Activated CD4-positive, CD25-positive, alpha-beta regulatory T cell treated with anti-CD3 and anti-CD28 coated beads, Interleukin-2, amount 50 U/mL, for 16 hours (primary cell): ENCODE measurements at regions not wholly inside any gene's neighbourhood (a gene's known extent, or its start where the extent isn't known, plus 50 kb on each side); places are given as distances from the start of the nearest gene placed in this dataset.
"Not testable (repeated sequence)": the region's sequence is repeated elsewhere in the genome, so short reads cannot be mapped to it uniquely, and the experiment has no call there.

Experiments
- DNase-seq: peaks from one replicate; pipeline ENCODE4 v3.0.0-alpha.2; 2020; ENCODE audit warnings: low read depth, low spot score

DNA sequence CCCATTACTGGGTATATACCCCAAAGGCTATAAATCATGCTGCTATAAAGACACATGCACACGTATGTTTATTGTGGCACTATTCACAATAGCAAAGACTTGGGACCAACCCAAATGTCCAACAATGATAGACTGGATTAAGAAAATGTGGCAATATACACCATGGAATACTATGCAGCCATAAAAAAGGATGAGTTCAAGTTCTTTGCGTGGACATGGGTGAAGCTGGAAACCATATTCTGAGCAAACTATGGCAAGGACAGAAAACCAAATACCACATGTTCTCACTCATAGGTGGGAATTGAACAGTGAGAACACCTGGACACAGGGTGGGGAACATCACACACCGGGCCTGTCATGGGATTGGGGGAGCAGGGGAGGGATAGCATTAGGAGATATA is 54.4 kb upstream of the MUCL1 start:
- not testable (repeated sequence) for DNase-seq

DNA sequence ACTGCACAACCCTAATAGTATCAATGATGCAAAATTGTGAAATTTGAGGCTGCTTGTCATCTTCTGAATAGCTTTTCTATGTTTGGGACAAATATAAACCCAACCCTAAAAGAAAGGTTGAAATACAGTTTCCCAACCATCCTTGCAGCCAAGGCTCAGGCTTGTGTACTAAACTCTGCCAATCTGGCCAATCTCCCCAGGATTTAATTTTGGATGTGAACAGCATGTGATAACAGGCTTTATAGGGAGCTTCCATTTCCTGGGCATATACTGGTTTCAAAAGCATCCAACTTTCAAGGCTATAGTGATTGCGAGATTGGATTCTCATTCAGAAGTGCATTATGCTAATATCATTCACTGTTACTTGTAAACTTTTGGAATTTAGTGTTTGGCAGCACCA is 55.7 kb upstream of the MUCL1 start:
- no peak for DNase-seq

DNA sequence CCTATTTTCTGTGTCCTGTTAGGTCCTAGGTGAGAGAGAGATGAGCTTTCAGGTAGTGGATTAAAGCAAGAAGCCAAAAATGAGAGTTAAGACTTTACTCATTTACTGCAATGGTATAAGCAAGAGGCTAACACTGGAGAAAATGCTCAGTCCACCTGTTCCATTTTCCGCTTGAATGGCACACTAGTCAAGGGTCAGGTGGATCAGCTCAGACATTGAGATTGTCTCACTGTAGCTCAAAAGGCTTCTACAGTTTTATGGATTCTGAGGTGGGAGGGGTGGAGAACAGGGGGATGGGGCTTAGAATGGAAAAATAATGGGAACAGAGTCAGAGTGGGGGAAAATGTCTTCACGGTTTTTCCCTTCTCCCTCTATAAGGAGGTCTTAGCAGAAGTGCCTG is 57.3 kb upstream of the MUCL1 start:
- DNase-seq: no peak

DNA sequence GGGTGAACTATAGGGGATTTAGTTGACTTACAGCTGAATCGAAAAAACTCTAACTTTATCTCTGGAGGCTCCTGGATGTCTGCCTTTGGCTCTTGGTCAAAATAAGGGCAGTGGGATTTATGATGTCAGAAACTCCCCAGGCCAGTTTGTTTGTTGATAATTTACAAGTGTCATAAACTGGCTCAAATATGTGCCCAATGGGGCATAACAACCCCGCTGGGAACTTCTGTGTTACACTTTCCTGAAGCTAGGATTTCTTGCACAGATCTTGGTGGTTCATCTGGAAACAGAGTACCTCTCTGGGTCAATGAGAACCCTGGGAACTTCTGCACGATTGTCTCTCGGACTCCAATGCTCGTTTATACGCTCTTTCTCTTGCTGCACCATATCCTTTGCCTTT is 58.7 kb upstream of the MUCL1 start:
- no peak for DNase-seq

DNA sequence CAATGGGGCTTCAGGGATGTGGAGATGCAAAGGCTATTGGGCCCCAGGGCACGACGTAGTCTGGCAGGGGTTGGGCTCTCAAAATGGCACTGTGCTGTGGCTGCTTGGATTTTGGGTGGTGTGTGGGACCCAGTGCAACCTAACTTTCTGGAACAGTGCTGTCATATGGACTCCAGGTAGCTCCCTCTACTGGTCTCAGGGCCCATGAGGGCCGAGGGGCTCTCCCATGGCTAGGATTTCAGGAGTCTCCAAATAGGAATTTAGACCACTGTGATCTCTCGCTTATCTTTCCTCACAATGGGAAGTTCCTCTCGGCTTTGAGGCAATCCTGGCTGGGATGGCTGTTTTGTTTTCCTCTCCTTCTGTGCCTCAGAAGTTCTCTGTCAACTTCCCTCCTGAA is 68.2 kb upstream of the MUCL1 start:
- no peak for DNase-seq

DNA sequence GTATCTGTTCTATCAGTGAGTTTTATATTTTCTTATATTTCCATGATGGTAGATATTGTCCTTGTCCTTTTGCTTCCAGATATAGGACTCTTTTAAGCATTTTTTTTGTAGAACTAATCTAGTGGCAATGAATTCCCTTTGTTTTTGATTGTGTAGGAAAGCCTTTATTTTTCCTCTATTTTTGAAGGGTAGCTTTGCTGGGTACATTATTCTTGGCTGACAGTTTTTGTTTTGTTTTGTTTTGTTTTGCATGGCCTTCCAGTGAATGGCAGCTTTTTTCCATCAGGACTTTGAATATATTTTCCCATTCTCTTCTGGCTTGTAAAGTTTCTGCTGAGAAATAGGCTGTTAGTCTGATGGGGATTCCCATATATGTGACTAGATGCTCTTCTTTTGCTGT is 70.2 kb upstream of the MUCL1 start:
- no peak for DNase-seq

DNA sequence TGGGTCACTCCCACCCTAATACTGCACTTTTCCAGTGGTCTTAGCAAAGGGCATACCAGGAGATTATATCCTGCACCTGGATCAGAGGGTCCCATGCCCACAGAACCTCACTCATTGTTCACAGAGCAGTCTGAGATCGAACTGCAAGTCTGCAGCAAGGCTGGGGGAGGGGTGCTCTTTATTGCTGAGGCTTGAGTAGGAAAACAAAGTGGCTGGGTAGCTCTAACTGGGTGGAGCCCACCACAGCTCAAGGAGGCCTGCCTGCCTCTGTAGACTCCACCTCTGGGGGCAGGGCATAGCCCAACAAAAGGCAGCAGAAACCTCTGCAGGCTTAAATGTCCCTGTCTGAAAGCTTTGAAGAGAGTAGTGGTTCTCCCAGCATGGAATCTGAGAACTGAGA is 77.3 kb upstream of the MUCL1 start:
- not testable (repeated sequence) for DNase-seq

DNA sequence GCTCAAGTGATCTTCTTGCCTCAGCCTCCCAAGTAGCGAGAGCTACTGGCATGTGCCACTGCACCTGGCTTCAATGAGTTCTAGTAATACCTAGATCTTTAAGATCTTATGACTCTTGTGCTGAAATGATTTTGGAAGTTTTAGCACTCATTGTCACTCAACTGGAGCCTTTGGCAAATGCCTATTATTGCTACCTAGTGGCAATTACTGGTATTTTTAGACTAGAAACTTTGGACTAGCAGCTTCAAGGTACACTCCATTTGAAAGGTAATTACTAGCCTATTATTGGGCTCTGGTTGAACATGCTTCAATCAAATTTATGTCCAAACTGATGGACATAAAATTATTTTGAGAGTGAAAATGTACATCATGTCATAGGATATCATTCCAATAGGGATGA is 80.7 kb upstream of the MUCL1 start:
- no peak for DNase-seq

DNA sequence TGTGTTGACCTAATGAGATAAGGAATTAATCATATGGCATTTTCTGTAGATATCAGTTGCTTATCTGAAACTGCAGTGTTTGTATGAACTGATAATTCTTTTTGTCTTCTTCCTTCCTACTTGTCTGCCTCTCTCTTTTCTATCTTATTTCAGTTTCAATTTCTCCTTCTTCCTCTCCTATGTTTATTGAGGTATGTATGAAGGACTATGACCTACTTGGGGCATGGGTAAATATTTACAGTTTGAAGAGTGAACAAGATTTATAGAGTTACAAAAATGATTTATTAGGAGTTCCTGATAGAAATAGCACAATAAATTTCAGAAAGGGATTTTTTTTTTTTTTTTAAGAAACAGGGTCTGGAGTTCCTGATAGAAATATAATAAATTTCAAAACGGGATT is 88.7 kb upstream of the MUCL1 start:
- no peak for DNase-seq

DNA sequence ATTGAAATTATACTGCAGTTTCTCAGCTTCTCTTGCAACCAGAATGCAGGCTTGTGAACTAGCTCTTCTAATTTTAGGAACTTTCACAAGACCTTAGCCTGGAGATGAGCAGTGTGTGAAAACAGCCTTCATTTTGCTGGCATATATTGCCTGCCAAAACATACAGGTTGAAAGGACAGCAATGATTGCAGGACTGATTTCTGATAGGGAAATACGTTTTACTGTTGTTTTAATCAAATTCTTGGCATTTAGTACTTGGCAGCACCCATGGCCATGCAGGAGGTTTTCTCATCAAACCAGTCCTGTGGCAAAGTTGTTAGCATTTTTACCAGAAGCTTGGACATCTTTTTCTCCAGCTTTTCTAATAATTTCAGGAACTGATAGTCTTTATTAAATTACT is 91.9 kb upstream of the MUCL1 start:
- no peak for DNase-seq

DNA sequence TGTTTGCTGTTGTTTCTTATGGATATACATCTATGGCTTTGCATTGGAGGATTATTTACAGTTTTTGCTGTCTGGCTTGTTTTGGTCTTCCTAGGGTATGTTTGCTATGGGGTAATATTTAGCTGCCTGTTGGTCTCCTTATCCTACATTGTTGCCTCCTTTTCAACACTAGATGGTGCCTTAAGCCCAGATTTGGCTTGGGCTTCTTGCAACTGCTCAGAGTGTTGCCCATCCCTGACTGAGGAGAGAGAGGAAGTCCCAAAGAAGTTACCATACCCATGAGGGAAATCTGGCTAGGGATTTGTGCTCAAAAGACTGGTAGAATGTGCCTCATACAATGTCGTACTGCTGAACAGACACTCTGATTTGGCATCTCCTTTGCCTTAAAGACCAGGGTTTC is 94.6 kb upstream of the MUCL1 start:
- no peak for DNase-seq

DNA sequence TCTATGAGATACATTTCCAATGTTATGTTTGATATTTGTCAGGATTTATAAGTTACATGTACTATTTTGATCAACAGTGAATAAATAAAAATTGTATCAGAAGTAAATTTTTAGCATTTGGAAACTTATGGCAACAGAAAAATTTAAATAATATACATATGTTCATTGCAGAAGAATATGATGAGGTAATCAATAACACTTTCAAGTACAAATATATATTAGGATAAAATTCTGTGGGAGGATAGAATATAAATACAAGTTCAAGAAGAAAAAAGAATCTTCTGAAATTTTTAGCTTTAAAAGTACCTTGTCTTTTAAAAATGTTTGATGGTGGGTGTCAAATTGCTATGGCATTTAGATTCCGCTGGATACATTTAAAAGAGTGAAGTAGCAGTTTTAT is 102.8 kb upstream of the MUCL1 start:
- no peak for DNase-seq

DNA sequence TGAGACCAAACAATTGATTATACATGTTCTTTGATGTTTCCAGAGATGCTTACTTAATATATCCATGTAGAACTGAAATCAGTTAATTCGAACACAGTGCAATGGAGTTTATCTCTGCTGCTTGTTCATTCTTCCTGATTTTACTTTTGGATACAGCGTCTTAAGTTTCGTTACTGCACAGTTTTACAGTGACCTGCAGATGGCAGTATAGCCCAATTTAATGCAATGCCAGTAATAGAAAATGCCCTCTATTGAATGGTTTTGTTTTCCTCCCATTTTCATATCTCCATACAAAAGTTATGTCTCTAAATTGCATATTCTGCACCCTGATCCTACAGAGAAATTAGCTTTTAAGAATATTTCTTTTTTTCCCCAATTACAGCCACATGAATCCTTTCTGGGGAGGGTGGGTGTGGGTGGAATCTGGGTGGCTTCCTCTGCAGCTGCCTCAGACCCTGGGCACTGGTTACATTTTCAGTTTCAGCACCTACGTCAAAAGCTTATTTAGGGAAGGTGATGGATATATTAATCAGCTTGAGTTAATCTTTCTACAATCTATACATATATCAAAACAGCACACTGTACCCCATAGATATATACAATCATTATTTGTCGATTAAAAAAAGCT is 101.1 kb upstream of the DCD start:
- DNase-seq: peak; percentile 16

DNA sequence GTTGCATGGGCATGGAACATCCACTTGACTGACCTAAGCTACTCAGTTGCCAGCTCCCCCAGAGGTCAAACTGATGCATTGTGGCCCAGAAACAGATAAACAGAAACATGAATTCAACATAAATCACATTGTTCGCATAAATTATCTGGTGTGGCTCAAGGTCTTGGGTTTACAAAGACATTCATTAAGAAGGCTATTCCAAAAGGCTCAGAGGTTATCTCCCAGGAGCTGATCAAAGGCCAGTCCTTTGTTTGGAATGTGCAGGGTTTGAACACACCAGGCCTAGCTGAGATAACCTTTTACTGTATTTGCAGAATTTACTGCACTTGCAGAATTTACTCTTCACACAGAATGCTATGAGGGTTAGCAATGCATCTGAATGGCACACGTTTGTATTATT is 96.4 kb upstream of the DCD start:
- no peak for DNase-seq

DNA sequence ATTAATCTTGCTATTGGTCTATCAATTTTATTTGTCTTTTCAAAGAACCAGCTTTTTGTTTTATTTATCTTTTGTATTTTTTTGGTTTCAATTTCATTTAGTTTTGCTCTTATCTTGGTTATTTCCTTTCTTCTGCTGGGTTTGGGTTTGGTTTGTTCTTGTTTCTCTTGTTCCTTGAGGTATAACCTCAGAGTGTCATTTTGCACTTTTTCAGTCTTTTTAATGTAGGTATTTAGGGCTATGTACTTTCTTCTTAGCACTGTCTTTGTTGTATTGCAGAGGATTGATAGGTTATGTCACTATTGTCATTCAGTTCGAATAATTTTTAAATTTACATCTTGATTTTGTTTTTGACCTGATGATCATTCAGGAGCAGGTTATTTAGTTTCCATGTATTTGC is 92.7 kb upstream of the DCD start:
- no peak for DNase-seq

DNA sequence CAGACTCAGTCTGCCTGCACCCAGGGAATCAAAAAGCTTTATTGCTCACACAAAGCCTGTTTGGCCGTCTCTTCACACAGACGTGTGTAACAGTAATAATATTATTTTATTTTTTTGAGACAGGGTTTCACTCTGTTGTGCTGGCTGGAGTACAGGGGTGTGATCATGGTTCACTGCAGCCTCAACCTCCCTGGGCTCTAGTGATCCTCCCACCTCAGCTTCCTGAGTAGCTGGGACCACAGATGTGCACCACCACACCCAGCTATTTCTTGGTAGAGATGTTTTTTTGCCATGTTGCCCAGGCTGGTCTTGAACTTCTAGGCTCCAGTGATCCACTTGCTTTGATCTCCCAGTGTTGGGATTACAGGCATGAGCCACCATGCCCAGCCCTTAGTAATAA is 88.4 kb upstream of the DCD start:
- DNase-seq: no peak

DNA sequence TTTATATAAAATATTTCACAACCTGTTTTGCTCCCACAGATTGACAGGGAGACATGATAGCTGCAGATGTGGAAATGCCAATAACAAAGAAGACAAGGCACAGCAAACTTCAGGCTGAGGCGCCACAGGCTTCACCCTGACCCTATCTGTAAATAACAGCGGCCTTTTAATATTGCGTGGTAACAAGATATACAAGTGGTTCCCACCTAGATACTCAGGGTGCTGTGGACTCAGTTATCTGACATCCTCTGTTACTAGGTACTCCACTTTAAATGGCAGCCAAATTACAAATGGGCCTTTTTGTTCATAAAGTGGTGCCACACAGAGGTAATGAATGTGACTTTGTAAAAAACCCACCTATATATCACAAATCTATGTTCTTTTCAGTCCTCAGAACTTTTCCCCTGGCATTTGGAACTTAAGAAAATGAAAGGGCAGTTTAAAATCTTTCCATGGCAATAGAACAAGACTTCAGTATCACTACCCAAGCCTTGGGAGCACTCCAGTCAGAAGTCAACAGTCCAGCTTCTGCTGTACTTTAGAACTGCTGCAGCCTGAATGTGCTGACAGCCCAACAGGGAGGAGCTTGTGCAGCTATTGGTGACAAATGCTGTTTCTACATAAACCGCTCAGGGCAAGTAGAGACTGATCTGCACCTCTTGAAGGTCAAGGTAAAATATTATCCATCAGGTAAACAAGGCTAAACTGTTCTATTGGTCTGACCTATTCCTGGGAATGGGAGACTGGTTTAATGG is 86.2 kb upstream of the DCD start:
- DNase-seq: no peak

DNA sequence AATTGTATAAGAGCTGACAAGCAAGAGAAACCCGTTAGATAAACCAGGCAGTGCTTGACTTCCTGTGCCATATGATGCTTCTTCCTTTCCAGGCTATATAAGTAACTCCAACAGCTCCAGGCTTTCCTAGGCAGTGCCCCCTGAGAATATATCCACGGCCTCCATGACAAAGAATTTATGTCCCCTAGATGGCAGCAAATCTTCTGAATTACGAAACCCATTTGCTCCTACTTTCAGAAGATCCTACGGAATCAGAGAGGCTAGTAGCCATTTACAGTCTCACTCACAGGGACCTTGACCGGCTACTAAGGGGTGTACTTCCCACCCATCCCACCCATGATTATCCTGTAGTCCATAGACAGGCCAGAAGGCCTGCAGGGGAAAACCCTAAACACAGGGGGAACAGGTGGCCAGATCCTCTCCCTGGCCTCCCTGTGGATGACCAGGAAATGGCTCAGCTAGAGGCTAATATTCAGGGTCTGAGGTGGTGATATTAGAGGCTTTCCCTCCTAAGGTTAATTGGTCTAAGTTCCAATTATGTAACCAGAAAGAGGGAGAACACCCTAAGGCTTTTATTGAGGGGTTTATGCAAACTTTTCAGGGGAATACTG is 77.2 kb upstream of the DCD start:
- DNase-seq: no peak

DNA sequence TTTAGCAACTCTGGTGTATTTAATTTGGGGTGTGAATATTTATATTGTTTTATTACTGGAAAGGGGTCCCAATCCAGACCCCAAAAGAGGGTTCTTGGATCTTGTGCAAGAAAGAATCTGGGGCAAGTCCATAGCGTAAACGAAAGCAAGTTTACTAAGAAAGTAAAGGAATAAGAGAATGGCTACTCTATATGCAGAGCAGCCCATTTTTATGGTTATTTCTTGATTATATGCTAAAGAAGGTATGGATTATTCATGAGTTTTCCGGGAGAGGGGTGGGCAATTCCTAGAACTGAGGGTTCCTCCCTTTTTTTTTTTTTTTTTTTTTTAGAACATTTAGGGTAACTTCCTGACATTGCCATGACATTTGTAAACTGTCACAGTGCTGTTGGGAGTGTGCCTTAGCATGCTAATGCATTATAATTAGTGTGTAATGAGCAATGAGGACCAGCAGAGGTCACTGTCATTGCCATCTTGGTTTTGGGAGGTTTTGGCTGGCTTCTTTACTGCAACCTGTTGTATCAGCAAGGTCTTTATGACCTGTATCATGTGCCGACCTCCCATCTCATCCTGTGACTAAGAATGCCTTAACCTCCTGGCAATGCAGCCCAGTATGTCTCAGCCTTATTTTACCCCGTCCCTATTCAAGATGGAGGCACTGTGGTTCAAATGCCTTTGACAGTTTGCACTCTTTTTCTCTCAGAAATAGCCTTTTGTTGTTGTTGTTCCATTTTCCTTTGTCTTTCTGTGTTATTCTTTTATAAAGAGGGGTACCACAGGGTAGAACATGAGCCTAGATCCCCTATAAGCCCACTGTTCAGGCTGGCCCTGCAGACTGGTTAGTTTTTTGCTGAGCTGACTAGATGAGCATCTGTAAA is 75.5 kb upstream of the DCD start:
- peak; percentile 2 for DNase-seq

DNA sequence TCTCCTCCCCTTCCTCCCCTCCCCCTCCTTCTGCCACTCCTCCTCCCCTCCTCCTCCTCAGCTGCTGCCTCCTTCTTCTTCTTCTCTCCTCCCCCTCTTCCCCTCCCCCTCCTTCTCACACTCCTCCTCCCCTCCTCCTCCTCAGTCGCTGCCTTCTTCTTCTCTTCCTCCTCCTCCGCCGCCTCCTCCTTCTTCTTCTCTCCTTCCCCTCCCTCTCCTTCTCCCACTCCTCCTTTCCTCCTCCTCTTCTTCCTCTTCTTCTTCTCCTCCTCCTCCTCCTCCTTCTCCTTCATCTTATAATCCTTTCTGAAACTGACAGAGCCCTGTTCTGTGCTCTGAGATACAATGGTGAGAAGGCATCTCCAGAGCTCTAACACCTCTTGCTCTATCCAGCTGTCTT is 73.1 kb upstream of the DCD start:
- no peak for DNase-seq

DNA sequence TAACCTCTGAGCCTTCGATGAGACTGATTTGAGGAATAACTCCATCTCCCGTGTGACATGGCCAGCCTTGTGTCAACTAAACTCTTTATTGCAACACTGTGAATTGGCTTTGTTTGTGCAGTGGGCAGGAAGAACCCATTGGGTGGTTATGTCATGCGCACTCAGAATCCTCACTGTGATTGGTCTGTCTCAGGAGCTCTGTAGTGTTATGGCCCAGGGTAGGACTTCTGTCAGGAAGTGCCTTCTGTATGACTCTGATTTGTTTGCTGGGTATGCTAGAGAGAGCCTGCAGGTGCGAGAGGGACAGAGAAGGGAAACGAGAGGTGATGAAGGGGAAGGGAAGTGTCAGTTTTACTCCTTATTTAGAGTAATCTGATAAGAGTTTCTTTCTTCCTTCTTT is 71.5 kb upstream of the DCD start:
- no peak for DNase-seq

DNA sequence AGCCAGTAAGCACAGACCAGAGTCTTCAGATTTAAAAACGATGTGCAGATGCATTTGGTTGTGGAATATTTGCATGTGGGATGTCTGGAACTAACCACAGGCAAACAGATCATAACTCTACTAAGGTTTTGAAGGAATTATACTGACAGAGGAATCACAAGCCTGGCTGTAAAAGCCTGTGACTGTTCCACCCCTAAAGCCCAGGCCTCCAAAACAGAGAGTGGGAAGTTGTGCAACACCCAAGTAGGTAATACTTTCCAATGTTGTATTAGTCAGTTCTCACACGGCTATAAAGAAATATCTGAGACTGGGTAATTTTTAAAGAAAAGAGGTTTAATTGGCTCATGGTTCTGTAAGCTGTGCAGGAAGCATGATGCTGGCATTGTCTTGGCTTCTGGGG is 68.1 kb upstream of the DCD start:
- DNase-seq: no peak
